Colonic mucosa (tissue), 4 donors: ENCODE measurements at regions not wholly inside any gene's neighbourhood (a gene's known extent, or its start where the extent isn't known, plus 50 kb on each side); places are given as distances from the start of the nearest gene placed in this dataset.

Source experiments
- DNase-seq: peaks from one replicate; pipeline ENCODE4 v3.0.0-alpha.2; 2020
- H3K27ac ChIP-seq: fragments of 200-600 bp; one replicate; pipeline ENCODE4 v1.8.0; 2021
- H3K27me3 ChIP-seq: fragments of 200-600 bp; one replicate; pipeline ENCODE4 v1.8.0; 2021
- H3K36me3 ChIP-seq: fragments of 200-600 bp; one replicate; pipeline ENCODE4 v1.8.0; 2021
- H3K4me1 ChIP-seq: fragments of 200-600 bp; one replicate; pipeline ENCODE4 v1.8.0; 2021; ENCODE audit warnings: mild to moderate bottlenecking
- H3K4me3 ChIP-seq: fragments of 200-600 bp; one replicate; pipeline ENCODE4 v1.8.0; 2021
- H3K9ac ChIP-seq, 2 donors: one replicate each; pipeline ENCODE4 v1.7.0; 2013; ENCODE audit warnings: control low read depth in 2 of 2, low read depth in 2 of 2, low read length in 2 of 2
- H3K9me3 ChIP-seq: fragments of 200-600 bp; one replicate; pipeline ENCODE4 v1.8.0; 2021
- intact Hi-C: fragments of 100-400 bp; cut with DNase I; formaldehyde crosslinking; loops from one replicate; pipeline ENCODE4 v1.14.1; 2022
- TF ChIP-seq, protein P1 (sequence below): fragments of 200-600 bp; IDR thresholded peaks from one replicate; pipeline ENCODE4 v1.8.0; 2022; ENCODE audit warnings: antibody characterized with exemption, mild to moderate bottlenecking
- donor health status: healthy.
- donor health status: DM: no; HTN: no; CAD: no.
- donor health status: DM: no; HTN: no; CAD: no.

DNA sequence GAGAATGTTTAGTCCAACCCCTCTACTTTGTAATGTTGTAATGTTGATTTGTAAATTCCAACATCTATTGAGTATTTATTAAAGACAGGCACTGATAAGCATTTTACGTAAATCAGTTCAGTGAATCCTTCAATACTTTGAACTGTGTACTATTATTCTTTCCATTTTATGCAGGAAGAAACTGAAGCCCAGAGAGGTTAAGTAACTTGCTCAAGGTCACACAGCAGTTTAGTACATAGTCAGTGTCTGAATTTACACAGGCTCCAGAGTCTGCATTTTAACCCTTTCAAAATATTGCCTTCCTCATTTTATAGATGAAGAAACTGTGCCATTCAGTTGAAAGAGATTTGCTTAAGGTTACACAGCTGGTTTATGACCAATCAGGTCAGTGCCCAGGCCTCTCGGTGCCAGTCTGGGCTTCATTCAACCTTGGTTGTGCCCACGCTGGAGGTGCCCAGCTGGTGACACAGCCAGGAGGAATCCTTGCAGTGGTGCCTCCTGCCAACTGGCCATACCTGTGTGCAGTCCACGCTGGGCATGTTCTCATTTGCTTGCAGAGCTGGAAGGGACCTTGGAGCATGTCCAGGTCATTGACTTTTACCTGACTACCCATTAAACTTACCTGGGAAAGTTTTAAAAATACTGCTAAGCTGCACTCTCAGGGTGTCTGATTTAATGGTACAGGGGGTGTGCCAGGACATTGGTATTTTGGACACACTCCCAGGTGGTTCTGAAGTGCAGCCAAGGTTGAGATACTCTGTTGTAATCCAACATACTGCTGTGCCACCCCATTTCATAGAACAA lies 74.3 kb upstream of the CYRIA start:
- no peaks in the 10 kb centered on the region for H3K4me1 ChIP-seq
- H3K36me3 ChIP-seq, result no peaks in the 10 kb centered on the region
- intact Hi-C loops, result no loop called here
- H3K9me3 ChIP-seq, result no peaks in the 10 kb centered on the region
- no peak overlapping the region for H3K27ac ChIP-seq
- no peak for DNase-seq
- H3K4me3 ChIP-seq, result no peak overlapping the region
- TF ChIP-seq, protein P1, sequence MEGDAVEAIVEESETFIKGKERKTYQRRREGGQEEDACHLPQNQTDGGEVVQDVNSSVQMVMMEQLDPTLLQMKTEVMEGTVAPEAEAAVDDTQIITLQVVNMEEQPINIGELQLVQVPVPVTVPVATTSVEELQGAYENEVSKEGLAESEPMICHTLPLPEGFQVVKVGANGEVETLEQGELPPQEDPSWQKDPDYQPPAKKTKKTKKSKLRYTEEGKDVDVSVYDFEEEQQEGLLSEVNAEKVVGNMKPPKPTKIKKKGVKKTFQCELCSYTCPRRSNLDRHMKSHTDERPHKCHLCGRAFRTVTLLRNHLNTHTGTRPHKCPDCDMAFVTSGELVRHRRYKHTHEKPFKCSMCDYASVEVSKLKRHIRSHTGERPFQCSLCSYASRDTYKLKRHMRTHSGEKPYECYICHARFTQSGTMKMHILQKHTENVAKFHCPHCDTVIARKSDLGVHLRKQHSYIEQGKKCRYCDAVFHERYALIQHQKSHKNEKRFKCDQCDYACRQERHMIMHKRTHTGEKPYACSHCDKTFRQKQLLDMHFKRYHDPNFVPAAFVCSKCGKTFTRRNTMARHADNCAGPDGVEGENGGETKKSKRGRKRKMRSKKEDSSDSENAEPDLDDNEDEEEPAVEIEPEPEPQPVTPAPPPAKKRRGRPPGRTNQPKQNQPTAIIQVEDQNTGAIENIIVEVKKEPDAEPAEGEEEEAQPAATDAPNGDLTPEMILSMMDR, result no peak
- no peak overlapping the region for H3K9ac ChIP-seq
- H3K27me3 ChIP-seq, result no peaks in the 10 kb centered on the region

DNA sequence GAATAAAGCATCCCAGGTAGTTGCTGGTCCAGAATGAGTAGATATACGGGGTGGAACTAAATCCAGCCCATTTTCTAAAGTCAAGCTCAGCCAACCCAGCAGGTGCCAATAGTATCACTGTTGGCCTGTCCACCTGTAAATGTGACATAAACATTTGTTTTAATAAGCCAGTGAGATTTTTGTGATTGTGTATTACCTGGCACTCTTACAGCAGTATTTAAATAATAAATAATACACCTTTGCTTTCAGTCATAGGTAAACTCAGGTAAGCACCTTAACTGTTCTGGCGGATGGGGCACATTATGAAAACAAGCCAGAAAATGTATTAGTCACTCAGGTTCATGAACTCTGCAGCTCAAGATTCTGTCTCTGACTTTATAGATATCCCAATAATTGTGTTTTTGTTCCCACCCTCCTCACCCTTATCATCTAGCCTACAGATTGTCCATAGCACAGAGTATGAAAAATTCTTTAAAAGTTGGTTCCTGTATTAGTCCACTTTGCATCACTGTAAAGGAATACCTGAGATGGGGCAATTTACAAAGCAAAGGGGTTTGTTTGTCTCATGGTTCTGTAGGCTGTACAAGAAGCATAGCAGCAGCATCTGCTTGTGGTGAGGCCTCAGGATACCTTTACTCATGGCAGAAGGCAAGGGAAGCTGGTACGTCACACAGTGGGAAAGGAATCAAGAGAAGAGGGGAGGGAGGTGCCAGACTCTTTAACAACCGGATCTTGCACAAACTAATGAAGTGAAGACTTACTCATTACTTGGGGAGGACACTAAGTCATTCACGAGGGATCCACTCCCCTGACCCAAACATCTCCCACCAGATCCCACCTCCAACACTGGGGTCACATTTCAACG lies 73.0 kb upstream of the CYRIA start:
- Histone ChIP-seq H3K36me3 (no peaks in the 10 kb centered on the region), H3K27ac (no peak overlapping the region), H3K4me1 (no peaks in the 10 kb centered on the region), H3K4me3 (no peak overlapping the region), H3K27me3 (no peaks in the 10 kb centered on the region), H3K9me3 (no peaks in the 10 kb centered on the region), H3K9ac (no peak overlapping the region)
- DNase-seq, result no peak
- TF ChIP-seq, protein P1, result no peak
- intact Hi-C loops, result no loop called here

DNA sequence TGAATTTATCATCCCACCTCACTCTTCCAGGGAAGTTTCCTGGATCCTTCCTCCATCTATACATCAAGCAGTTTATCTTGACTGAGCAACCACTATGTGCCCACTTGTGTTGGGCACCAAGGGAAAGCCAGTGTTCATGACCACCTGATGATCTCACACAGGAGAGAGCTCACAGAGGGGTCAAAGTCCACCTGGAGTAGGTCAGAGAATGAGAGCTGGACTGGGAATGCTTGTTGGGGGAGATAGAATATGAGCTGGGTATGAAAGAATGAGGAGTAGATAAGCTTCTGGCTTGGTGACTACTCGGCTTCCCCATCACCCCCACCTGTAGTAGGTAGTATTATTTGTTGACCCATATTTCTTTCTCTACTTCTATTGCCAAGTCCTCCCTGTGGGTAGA lies 72.2 kb upstream of the CYRIA start:
- intact Hi-C loops, result no loop called here
- no peak overlapping the region for H3K9ac ChIP-seq
- no peak overlapping the region for H3K27ac ChIP-seq
- DNase-seq, result no peak
- TF ChIP-seq, protein P1, result no peak
- H3K9me3 ChIP-seq, result no peaks in the 10 kb centered on the region
- no peak overlapping the region for H3K4me3 ChIP-seq
- H3K27me3 ChIP-seq, result no peaks in the 10 kb centered on the region
- no peaks in the 10 kb centered on the region for H3K4me1 ChIP-seq
- no peaks in the 10 kb centered on the region for H3K36me3 ChIP-seq

DNA sequence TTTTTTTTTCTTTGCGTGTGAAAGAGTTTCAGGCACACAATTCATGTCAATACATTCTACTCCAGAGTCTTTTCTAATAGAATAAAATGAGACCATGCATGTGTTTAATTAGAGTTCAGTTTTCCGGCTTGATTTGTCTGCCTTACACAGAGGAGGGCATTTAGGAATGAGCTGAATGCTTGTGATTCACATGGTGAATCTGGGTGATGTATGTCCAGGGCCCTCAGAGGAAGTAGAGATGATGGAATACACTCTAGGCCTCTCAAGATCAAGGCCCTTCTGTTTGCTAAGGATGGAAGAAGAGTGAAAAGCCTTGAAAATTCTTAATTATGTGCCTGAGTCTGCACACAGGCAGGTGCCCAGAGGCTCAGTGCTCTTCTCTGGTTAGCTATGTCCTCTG lies 71.0 kb upstream of the CYRIA start:
- Histone ChIP-seq H3K9me3 (no peaks in the 10 kb centered on the region), H3K36me3 (no peaks in the 10 kb centered on the region), H3K4me1 (no peaks in the 10 kb centered on the region), H3K4me3 (no peak overlapping the region), H3K27ac (no peak overlapping the region), H3K27me3 (no peaks in the 10 kb centered on the region), H3K9ac (no peak overlapping the region)
- no peak for DNase-seq
- TF ChIP-seq, protein P1, result no peak
- intact Hi-C loops, result no loop called here

DNA sequence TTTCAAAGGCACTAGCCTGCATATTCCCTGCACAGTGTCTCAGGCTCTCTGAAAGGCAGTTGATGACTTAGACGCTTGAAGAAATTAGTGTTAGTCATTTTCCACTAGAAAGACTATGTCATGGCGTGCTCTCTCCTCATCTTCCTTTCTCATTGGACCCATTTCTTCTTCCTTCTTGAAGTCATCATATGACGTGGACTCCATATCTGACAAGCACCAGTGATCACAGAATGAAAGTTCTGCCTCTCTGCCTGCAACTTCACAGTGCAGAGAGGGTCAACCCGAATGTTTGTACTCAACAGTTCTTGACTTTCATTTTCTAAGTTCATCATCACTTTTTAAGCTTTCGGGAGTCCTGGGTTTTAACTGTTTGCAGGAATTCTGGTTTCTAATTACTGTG lies 63.7 kb upstream of the CYRIA start:
- Histone ChIP-seq H3K4me1 (no peaks in the 10 kb centered on the region), H3K27me3 (no peaks in the 10 kb centered on the region), H3K27ac (no peak overlapping the region), H3K9ac (no peak overlapping the region), H3K36me3 (no peaks in the 10 kb centered on the region), H3K9me3 (no peaks in the 10 kb centered on the region), H3K4me3 (no peak overlapping the region)
- TF ChIP-seq, protein P1, result no peak
- intact Hi-C loops, result no loop called here
- no peak for DNase-seq
